GM10248 (cell line): ENCODE measurements at regions not wholly inside any gene's neighbourhood (a gene's known extent, or its start where the extent isn't known, plus 50 kb on each side); places are given as distances from the start of the nearest gene placed in this dataset.
"Not testable (repeated sequence)": the region's sequence is repeated elsewhere in the genome, so short reads cannot be mapped to it uniquely, and the experiment has no call there.

ENCODE experiments used
- CTCF ChIA-PET: fragments of 300-600 bp; sonication (Branson Sonifier 250); formaldehyde crosslinking; extraction: SDS; loops from one replicate; lab custom pipeline; 2021; ENCODE audit warnings: antibody characterized with exemption; lab: Yijun Ruan, JAX
- POLR2A ChIA-PET: fragments of 350-650 bp; sonication (Branson Sonifier 250); formaldehyde crosslinking; extraction: SDS; loops from one replicate; lab custom pipeline; 2020; ENCODE audit warnings: antibody characterized with exemption; lab: Yijun Ruan, JAX
- DNase-seq: peaks from one replicate; pipeline ENCODE4 v3.0.0; 2012; ENCODE audit errors: extremely low spot score
- TF ChIP-seq, protein P1 (sequence below): IDR thresholded peaks from 2 replicates; pipeline ENCODE4 v1.5.1; 2012; ENCODE audit warnings: mild to moderate bottlenecking, low read depth; ENCODE audit errors: extremely low read depth, missing control alignments, control extremely low read depth

GRCh38 chr4:133268205-133268604 is 119.1 kb downstream of the PCDH10 start:
- TF ChIP-seq, protein P1, sequence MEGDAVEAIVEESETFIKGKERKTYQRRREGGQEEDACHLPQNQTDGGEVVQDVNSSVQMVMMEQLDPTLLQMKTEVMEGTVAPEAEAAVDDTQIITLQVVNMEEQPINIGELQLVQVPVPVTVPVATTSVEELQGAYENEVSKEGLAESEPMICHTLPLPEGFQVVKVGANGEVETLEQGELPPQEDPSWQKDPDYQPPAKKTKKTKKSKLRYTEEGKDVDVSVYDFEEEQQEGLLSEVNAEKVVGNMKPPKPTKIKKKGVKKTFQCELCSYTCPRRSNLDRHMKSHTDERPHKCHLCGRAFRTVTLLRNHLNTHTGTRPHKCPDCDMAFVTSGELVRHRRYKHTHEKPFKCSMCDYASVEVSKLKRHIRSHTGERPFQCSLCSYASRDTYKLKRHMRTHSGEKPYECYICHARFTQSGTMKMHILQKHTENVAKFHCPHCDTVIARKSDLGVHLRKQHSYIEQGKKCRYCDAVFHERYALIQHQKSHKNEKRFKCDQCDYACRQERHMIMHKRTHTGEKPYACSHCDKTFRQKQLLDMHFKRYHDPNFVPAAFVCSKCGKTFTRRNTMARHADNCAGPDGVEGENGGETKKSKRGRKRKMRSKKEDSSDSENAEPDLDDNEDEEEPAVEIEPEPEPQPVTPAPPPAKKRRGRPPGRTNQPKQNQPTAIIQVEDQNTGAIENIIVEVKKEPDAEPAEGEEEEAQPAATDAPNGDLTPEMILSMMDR, result no peak
- ChIA-PET CTCF (no interaction called here), POLR2A (no interaction called here)
- DNase-seq, result no peak

DNA sequence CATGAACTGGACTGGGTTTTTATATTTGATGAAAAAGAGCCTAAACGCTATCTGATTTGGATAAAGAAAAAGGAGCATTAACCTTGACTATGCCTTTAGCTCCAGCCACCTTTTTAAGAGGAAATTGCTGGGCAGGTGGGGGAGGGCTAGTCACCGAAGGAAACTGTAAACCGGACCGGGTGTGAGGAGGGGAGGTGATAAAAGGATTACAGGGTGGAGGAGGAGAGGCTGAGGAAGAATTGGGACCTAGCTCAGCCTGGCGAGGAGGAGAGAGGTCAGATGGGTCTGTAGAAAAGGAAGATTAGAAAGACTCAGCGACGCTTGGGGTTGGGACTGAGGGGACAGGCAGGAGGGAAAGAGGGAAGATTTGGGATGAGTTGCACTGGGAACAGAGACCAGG is 118.4 kb downstream of the PCDH10 start:
- POLR2A ChIA-PET, CTCF ChIA-PET, DNase-seq: not testable (repeated sequence)

GRCh38 chr4:133266966-133267365 is 117.9 kb downstream of the PCDH10 start:
- POLR2A ChIA-PET, CTCF ChIA-PET, DNase-seq: not testable (repeated sequence)

DNA sequence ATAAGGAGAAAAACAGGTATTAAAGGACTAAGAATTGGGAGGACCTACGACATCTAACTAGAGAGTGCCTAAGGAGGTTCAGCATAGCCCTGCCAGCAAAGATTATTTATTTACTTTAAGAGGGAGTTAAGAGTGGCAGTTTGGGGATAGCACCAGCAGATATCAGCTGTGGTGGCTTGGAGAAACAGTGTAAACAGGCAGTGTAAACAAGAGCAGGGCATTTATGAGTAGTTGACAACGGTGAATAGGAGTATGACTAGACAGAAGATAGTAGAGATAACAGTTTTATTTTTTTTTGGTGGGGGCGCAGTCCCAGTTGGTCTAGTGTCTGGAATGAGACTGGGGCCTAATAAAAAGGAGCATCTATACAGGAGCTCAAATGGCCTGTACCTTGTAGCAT is 115.2 kb downstream of the PCDH10 start:
- POLR2A ChIA-PET, CTCF ChIA-PET, DNase-seq: not testable (repeated sequence)

GRCh38 chr4:133263104-133263503 is 114.0 kb downstream of the PCDH10 start:
- TF ChIP-seq, protein P1, result no peak
- DNase-seq, result no peak
- CTCF ChIA-PET, result no interaction called here
- POLR2A ChIA-PET, result no interaction called here

- ChIA-PET POLR2A (no interaction called here), CTCF (no interaction called here)
- no peak for DNase-seq
- TF ChIP-seq, protein P1, result no peak
These were observed 98.8 kb downstream of the PCDH10 start for GRCh38 chr4:133247861-133248260.

- TF ChIP-seq, protein P1, result no peak
- ChIA-PET CTCF (no interaction called here), POLR2A (no interaction called here)
- DNase-seq, result no peak
These were observed 96.1 kb downstream of the PCDH10 start for GRCh38 chr4:133245226-133245625.
